OCI-LY3 (cell line): ENCODE measurements at regions not wholly inside any gene's neighbourhood (a gene's known extent, or its start where the extent isn't known, plus 50 kb on each side); places are given as distances from the start of the nearest gene placed in this dataset.

Experiments
- H2AFZ ChIP-seq: fragments of 200-600, 300-600 bp; shearing (Covaris generic); 2 replicates; pipeline ENCODE4 v1.6.0; 2014; ENCODE audit warnings: antibody characterized with exemption, low read depth, low read length
- H3K27ac ChIP-seq: fragments of 200-600, 300-600 bp; sonication (generic); 2 replicates; pipeline ENCODE4 v1.5.1; 2014; ENCODE audit warnings: mild to moderate bottlenecking, low read length, moderate library complexity, mixed read lengths
- H3K27me3 ChIP-seq: fragments of 200-600, 300-600 bp; sonication (generic); 2 replicates; pipeline ENCODE4 v1.6.1; 2014; ENCODE audit warnings: low read depth, low read length, mixed read lengths
- H3K36me3 ChIP-seq: fragments of 200-600, 300-600 bp; sonication (generic); replicated peaks from 2 replicates; pipeline ENCODE3; 2014; ENCODE audit warnings: low read depth, low read length, mixed read lengths
- H3K4me1 ChIP-seq: fragments of 300-600, 200-600 bp; sonication (generic); 2 replicates; pipeline ENCODE4 v1.6.1; 2014; ENCODE audit warnings: low read length, mixed read lengths
- H3K4me2 ChIP-seq: fragments of 200-600, 300-600 bp; sonication (generic); 2 replicates; pipeline ENCODE4 v1.6.1; 2014; ENCODE audit warnings: low read length, mixed read lengths
- H3K4me3 ChIP-seq: fragments of 300-600, 200-600 bp; sonication (generic); 2 replicates; pipeline ENCODE4 v1.5.1; 2014; ENCODE audit warnings: antibody characterized with exemption, mild to moderate bottlenecking, low read length, moderate library complexity
- H3K79me2 ChIP-seq: fragments of 300-600, 200-600 bp; shearing (Covaris generic); 2 replicates; pipeline ENCODE4 v1.6.1; 2014; ENCODE audit warnings: mild to moderate bottlenecking, low read length, mixed read lengths
- H3K9ac ChIP-seq: fragments of 300-600, 200-600 bp; shearing (Covaris generic); 2 replicates; pipeline ENCODE4 v1.6.0; 2014; ENCODE audit warnings: mild to moderate bottlenecking, low read length, moderate library complexity
- H3K9me3 ChIP-seq: fragments of 200-600, 300-600 bp; shearing (Covaris generic); 2 replicates; pipeline ENCODE4 v1.6.1; 2014; ENCODE audit warnings: low read length, mixed read lengths; ENCODE audit not compliant: insufficient read depth
- H4K20me1 ChIP-seq: fragments of 200-600, 300-600 bp; sonication (generic); 2 replicates; pipeline ENCODE4 v1.6.1; 2016; ENCODE audit warnings: low read length, mixed read lengths; ENCODE audit not compliant: insufficient read depth
- EZH2phosphoT487 ChIP-seq: fragments of 200-600 bp; shearing (Covaris generic); IDR thresholded peaks from 2 replicates; pipeline ENCODE4 v1.6.1; 2018; ENCODE audit warnings: antibody characterized with exemption, mixed run types, low read depth
- TF ChIP-seq, protein P1 (sequence below): fragments of 200-600, 300-600 bp; sonication (generic); IDR thresholded peaks from 2 replicates; pipeline ENCODE4 v1.5.1; 2014; ENCODE audit warnings: antibody characterized with exemption, low read length, low read depth

GRCh38 chr12:93223440-93224426, 154.0 kb upstream of the NUDT4 start:
- Histone ChIP-seq H2AFZ (no peak overlapping the region), H3K27ac (no peak overlapping the region), H3K4me1 (no peaks in the 10 kb centered on the region), H3K9ac (no peak overlapping the region), H3K36me3 (no peaks in the 10 kb centered on the region), H3K4me2 (no peak overlapping the region), H3K79me2 (no peaks in the 10 kb centered on the region), H4K20me1 (no peaks in the 10 kb centered on the region), H3K27me3 (no peaks in the 10 kb centered on the region), H3K9me3 (0 out of 2 replicates have a peak, but pooled peaks cover 4% of the 10 kb centered on the region), H3K4me3 (no peak overlapping the region)
- TF ChIP-seq, protein P1, sequence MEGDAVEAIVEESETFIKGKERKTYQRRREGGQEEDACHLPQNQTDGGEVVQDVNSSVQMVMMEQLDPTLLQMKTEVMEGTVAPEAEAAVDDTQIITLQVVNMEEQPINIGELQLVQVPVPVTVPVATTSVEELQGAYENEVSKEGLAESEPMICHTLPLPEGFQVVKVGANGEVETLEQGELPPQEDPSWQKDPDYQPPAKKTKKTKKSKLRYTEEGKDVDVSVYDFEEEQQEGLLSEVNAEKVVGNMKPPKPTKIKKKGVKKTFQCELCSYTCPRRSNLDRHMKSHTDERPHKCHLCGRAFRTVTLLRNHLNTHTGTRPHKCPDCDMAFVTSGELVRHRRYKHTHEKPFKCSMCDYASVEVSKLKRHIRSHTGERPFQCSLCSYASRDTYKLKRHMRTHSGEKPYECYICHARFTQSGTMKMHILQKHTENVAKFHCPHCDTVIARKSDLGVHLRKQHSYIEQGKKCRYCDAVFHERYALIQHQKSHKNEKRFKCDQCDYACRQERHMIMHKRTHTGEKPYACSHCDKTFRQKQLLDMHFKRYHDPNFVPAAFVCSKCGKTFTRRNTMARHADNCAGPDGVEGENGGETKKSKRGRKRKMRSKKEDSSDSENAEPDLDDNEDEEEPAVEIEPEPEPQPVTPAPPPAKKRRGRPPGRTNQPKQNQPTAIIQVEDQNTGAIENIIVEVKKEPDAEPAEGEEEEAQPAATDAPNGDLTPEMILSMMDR: no peak
- TF ChIP-seq EZH2phosphoT487: no peak

- no peaks in the 10 kb centered on the region for H3K4me1 ChIP-seq
Measured at GRCh38 chr12:93225094-93225493, 152.6 kb upstream of the NUDT4 start.

GRCh38 chr12:93226361-93226760, 151.4 kb upstream of the NUDT4 start:
- TF ChIP-seq EZH2phosphoT487: no peak
- H3K4me2 ChIP-seq: no peak overlapping the region

More at GRCh38 chr12:93225094-93225493, 152.6 kb upstream of the NUDT4 start:
- no peak overlapping the region for H3K4me3 ChIP-seq
- H4K20me1 ChIP-seq: no peaks in the 10 kb centered on the region
- no peak overlapping the region for H3K27ac ChIP-seq
- H3K27me3 ChIP-seq: no peaks in the 10 kb centered on the region
- H3K9me3 ChIP-seq: 0 out of 2 replicates have a peak, but pooled peaks cover 4% of the 10 kb centered on the region
- H2AFZ ChIP-seq: no peak overlapping the region
- TF ChIP-seq EZH2phosphoT487: no peak
- TF ChIP-seq, protein P1: no peak
- no peak overlapping the region for H3K9ac ChIP-seq
- no peaks in the 10 kb centered on the region for H3K36me3 ChIP-seq
- no peak overlapping the region for H3K4me2 ChIP-seq
- H3K79me2 ChIP-seq: no peaks in the 10 kb centered on the region

GRCh38 chr12:93229494-93230325, 148.0 kb upstream of the NUDT4 start:
- Histone ChIP-seq H3K36me3 (no peaks in the 10 kb centered on the region), H4K20me1 (no peaks in the 10 kb centered on the region), H3K4me2 (no peak overlapping the region), H3K27ac (no peak overlapping the region), H3K4me1 (no peaks in the 10 kb centered on the region), H3K27me3 (no peaks in the 10 kb centered on the region), H2AFZ (no peak overlapping the region), H3K9me3 (no peaks in the 10 kb centered on the region), H3K9ac (no peak overlapping the region), H3K4me3 (no peak overlapping the region), H3K79me2 (no peaks in the 10 kb centered on the region)
- TF ChIP-seq, protein P1: no peak
- no peak for TF ChIP-seq EZH2phosphoT487

More at GRCh38 chr12:93226361-93226760, 151.4 kb upstream of the NUDT4 start:
- Histone ChIP-seq H3K9ac (no peak overlapping the region), H3K27ac (no peak overlapping the region), H4K20me1 (no peaks in the 10 kb centered on the region), H2AFZ (no peak overlapping the region), H3K27me3 (no peaks in the 10 kb centered on the region), H3K36me3 (no peaks in the 10 kb centered on the region), H3K79me2 (no peaks in the 10 kb centered on the region), H3K9me3 (0 out of 2 replicates have a peak, but pooled peaks cover 4% of the 10 kb centered on the region), H3K4me3 (no peak overlapping the region), H3K4me1 (no peaks in the 10 kb centered on the region)
